Bronchial epithelial cell (primary cell): ENCODE measurements at regions not wholly inside any gene's neighbourhood (a gene's known extent, or its start where the extent isn't known, plus 50 kb on each side); places are given as distances from the start of the nearest gene placed in this dataset.

Source experiments
- DNase-seq: peaks from one replicate; pipeline ENCODE4 v3.0.0-alpha.2; 2010; ENCODE audit warnings: low read depth
- FAIRE-seq: peaks from 2 replicates; lab custom pipeline; 2011; peaks lifted over from hg19 to GRCh38; lab: Jason Lieb, UNC
- H3K27me3 ChIP-seq: 2 replicates; pipeline ENCODE4 v1.5.1; 2011; ENCODE audit warnings: low read length; ENCODE audit not compliant: control insufficient read depth, insufficient read depth
- H3K36me3 ChIP-seq: 2 replicates; pipeline ENCODE4 v1.5.1; 2011; ENCODE audit warnings: low read length; ENCODE audit not compliant: control insufficient read depth, insufficient read depth
- H3K4me3 ChIP-seq: 2 replicates; pipeline ENCODE4 v1.5.1; 2011; ENCODE audit warnings: mild to moderate bottlenecking, low read depth, low read length, control low read depth
- TF ChIP-seq, protein P1 (sequence below): IDR thresholded peaks from 2 replicates; pipeline ENCODE4 v1.5.1; 2011; ENCODE audit warnings: mild to moderate bottlenecking, moderate library complexity, low read length, control low read depth, inconsistent platforms; ENCODE audit not compliant: insufficient read depth, severe bottlenecking

DNA sequence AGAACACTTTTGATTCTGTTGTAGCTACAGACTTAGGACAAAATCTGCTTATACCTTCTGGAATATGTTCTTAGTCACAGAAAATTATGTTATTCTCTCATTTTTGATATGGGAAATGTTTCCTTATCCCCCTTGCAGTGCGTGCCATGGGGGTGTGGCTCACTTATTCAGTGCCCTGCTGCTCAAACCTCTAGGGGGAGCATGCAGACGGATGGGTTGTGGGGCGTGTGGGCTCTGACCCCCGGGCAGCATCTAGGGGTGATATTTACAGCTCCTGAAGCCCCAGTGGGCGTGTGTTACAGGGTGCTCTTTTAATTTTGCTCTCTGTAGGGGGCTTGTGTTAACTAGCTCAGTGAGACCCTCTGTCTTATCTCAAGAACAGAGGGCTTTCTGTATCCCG, 61.3 kb upstream of the FERMT1 start:
- TF ChIP-seq, protein P1, sequence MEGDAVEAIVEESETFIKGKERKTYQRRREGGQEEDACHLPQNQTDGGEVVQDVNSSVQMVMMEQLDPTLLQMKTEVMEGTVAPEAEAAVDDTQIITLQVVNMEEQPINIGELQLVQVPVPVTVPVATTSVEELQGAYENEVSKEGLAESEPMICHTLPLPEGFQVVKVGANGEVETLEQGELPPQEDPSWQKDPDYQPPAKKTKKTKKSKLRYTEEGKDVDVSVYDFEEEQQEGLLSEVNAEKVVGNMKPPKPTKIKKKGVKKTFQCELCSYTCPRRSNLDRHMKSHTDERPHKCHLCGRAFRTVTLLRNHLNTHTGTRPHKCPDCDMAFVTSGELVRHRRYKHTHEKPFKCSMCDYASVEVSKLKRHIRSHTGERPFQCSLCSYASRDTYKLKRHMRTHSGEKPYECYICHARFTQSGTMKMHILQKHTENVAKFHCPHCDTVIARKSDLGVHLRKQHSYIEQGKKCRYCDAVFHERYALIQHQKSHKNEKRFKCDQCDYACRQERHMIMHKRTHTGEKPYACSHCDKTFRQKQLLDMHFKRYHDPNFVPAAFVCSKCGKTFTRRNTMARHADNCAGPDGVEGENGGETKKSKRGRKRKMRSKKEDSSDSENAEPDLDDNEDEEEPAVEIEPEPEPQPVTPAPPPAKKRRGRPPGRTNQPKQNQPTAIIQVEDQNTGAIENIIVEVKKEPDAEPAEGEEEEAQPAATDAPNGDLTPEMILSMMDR = no peak
- no peak for FAIRE-seq
- Histone ChIP-seq H3K27me3 (peaks cover 4% of the 10 kb centered on the region), H3K36me3 (no peaks in the 10 kb centered on the region), H3K4me3 (no peak overlapping the region)
- no peak for DNase-seq

DNA sequence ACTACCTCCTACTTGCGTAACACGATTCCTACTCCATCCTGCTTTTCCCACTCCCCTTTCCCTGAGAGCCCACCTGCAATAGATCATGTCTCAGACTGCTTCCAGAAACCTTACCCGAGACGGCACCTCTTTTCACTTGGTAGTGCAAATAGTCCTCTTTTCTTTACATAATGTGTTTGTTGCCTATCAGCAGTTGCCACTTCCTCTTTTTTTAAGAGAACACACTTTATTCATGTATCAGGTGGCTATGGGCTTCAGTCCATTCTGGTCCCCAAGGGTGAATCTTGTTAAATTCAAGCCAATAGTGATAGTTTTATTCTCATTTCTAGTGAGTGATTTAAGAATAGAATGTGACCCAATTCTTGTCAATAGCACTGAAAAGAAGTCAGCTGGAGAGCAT, 57.7 kb upstream of the FERMT1 start:
- DNase-seq (no peak), FAIRE-seq (no peak)
- Histone ChIP-seq H3K27me3 (peaks cover 4% of the 10 kb centered on the region), H3K4me3 (no peak overlapping the region), H3K36me3 (no peaks in the 10 kb centered on the region)
- TF ChIP-seq, protein P1 = no peak

DNA sequence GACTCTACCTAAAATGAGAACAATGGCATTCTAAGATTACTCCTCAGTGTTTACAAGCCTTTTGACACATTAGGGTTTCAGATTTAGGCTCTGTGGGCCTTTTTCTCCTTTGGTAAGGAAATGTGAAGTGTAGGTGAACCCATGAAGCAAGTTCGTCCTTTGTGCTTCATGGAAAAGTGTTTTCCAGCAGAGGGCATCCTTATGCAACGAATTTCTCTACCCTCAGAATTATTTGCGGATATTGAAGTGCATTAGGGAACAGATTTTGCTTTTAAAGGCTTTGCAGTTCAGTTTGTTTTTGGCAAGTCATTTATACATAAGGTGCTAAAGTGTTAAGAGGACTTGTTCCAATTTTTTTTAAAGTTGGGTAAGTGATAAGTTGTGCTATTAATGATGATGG, 55.7 kb upstream of the FERMT1 start:
- TF ChIP-seq, protein P1 = peak; percentile 52
- H3K27me3 ChIP-seq = peaks cover 2% of the 10 kb centered on the region
- peak; percentile 53 for DNase-seq
- no peaks in the 10 kb centered on the region for H3K36me3 ChIP-seq
- peak; percentile 50 for FAIRE-seq
- no peak overlapping the region for H3K4me3 ChIP-seq

DNA sequence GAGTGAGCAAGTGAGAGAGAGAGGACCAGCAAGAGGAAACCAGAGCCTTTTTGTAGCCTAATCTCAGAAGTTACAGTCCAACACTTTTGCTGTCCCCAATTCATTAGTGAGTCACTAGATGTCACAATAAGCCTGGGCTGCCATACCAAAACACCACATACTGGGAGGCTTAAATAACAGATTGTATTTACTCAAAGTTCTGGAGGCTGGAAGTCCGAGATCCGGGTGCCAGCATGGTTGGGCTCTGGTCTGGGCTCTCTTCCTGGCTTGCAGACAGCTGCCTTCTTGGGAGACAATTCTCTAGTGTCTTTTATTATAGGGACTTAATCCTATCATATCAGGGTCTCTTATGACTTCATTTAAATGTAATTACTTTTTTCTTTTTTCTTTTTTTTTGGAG, 50.7 kb upstream of the FERMT1 start:
- TF ChIP-seq, protein P1 = no peak
- Histone ChIP-seq H3K4me3 (no peak overlapping the region), H3K36me3 (no peaks in the 10 kb centered on the region), H3K27me3 (no peaks in the 10 kb centered on the region)
- no peak for DNase-seq
- no peak for FAIRE-seq
